ENCODE measurements at regions not wholly inside any gene's neighbourhood (a gene's known extent, or its start where the extent isn't known, plus 50 kb on each side); places are given as distances from the start of the nearest gene placed in this dataset.

DNA sequence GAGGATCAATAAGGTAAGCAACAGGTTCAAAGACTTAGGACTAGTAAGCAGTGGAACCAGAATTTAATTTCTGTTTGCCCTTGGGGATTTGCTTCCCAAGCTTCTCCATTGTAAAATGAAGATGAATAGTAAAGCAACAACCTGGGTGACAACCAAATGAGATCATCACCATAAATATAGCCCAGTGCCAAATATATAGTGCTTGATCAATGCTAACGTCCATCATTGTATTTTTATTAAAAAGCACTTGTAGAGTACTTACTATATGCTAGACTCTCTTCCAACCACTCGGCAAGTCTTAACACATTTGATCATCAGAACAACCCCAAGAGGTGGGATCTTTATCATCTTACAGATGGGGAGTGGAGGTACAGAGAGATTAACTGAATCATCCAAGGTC lies 51.5 kb upstream of the NMNAT3 start:
- POLR2A ChIA-PET: no interaction called here
- Histone ChIP-seq H4K20me1 (ENCODE audit: insufficient read depth) (no peaks in the 10 kb centered on the region), H2AFZ (ENCODE audit: low read depth, low read length, poor library complexity, severe bottlenecking) (no peak overlapping the region), H3K27me3 (ENCODE audit: insufficient read depth, low read length) (peaks cover 28% of the 10 kb centered on the region; the same call in 1 of the 2 replicates), H3K9me3 (ENCODE audit: control insufficient read depth in 1 of 2, insufficient read depth in 1 of 2, low read depth in 1 of 2, low read length in 2 of 2) (no peaks in the 10 kb centered on the region), H3K4me1 (ENCODE audit: control insufficient read depth in 1 of 2, insufficient read depth in 2 of 2, low read length in 2 of 2) (no peaks in the 10 kb centered on the region), H3K9me2 (ENCODE audit: insufficient read depth) (no peaks in the 10 kb centered on the region), H3K4me3 (replicated peaks in 1 of 2; ENCODE audit: low read depth in 1 of 2, low read length in 2 of 2) (no peak overlapping the region), H3K36me3 (ENCODE audit: control insufficient read depth in 1 of 2, insufficient read depth in 2 of 2, low read length in 2 of 2) (no peaks in the 10 kb centered on the region), H3K79me2 (ENCODE audit: insufficient read depth, low read length) (no peaks in the 10 kb centered on the region), H3K27ac (ENCODE audit: low read depth, low read length) (no peak overlapping the region), H3K9ac (ENCODE audit: low read length) (no peak overlapping the region), H3K4me2 (ENCODE audit: low read length) (no peak overlapping the region)
- no peak for TF ChIP-seq SP1 (IDR thresholded peaks at IDR 0.05; ENCODE audit: low read depth)
- TF ChIP-seq FOSL1 (IDR thresholded peaks at IDR 0.05; ENCODE audit: low read depth): no peak
- no peak for TF ChIP-seq ZFX (IDR thresholded peaks at IDR 0.05)
- no peak for TF ChIP-seq TCF7L2 (IDR thresholded peaks at IDR 0.05; ENCODE audit: borderline replicate concordance, extremely low read depth, insufficient read depth, insufficient read length)
- no peak for TF ChIP-seq CEBPB (IDR thresholded peaks at IDR 0.05; ENCODE audit: low read depth)
- TF ChIP-seq, protein P1, sequence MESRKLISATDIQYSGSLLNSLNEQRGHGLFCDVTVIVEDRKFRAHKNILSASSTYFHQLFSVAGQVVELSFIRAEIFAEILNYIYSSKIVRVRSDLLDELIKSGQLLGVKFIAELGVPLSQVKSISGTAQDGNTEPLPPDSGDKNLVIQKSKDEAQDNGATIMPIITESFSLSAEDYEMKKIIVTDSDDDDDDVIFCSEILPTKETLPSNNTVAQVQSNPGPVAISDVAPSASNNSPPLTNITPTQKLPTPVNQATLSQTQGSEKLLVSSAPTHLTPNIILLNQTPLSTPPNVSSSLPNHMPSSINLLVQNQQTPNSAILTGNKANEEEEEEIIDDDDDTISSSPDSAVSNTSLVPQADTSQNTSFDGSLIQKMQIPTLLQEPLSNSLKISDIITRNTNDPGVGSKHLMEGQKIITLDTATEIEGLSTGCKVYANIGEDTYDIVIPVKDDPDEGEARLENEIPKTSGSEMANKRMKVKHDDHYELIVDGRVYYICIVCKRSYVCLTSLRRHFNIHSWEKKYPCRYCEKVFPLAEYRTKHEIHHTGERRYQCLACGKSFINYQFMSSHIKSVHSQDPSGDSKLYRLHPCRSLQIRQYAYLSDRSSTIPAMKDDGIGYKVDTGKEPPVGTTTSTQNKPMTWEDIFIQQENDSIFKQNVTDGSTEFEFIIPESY (IDR thresholded peaks at IDR 0.05; ENCODE audit: extremely low read depth, insufficient replicate concordance, low read length): no peak
- TF ChIP-seq RAD21 (IDR thresholded peaks at IDR 0.05; ENCODE audit: low read depth): no peak
- TF ChIP-seq, protein P2, sequence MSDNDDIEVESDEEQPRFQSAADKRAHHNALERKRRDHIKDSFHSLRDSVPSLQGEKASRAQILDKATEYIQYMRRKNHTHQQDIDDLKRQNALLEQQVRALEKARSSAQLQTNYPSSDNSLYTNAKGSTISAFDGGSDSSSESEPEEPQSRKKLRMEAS (IDR thresholded peaks at IDR 0.05): no peak
- no peak for TF ChIP-seq EZH2 (IDR thresholded peaks at IDR 0.05)
- no peak for DNase-seq (ENCODE audit: low read depth, low spot score)
- no TSS peak for BruUV-seq (replicated peaks)
- CTCF ChIA-PET: no interaction called here
- RAD21 ChIA-PET (ENCODE audit: low non-redundant PET in 1 of 2, low total read pairs in 2 of 2, uncharacterized antibody in 2 of 2, unreplicated experiment in 2 of 2): no interaction called here
- no peak for ATAC-seq
- intact Hi-C loops (cut with micrococcal nuclease): no loop called here

DNA sequence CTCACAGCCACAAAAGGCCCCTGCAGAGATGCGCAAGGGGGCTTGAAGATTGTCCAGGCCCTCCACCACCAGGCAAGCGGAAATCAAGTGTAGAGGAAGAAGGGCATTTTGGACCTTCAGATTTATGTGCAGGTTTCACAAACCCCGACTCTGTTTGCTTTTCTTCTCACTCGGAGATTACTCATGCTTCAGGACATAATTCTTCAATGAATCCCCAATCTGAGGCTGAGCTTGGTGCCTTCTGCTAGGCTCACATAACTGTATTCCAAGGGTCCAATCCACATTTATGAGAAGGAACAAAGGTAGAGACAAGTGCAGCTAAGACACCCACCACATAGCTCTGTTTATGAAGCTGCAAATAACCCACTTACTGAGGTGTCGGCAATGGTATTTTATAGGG lies 50.6 kb upstream of the NMNAT3 start:
- ATAC-seq: no peak
- no peak for TF ChIP-seq ZNF274 (IDR thresholded peaks at IDR 0.05; ENCODE audit: low read depth, low read length)
- TF ChIP-seq, protein P3, sequence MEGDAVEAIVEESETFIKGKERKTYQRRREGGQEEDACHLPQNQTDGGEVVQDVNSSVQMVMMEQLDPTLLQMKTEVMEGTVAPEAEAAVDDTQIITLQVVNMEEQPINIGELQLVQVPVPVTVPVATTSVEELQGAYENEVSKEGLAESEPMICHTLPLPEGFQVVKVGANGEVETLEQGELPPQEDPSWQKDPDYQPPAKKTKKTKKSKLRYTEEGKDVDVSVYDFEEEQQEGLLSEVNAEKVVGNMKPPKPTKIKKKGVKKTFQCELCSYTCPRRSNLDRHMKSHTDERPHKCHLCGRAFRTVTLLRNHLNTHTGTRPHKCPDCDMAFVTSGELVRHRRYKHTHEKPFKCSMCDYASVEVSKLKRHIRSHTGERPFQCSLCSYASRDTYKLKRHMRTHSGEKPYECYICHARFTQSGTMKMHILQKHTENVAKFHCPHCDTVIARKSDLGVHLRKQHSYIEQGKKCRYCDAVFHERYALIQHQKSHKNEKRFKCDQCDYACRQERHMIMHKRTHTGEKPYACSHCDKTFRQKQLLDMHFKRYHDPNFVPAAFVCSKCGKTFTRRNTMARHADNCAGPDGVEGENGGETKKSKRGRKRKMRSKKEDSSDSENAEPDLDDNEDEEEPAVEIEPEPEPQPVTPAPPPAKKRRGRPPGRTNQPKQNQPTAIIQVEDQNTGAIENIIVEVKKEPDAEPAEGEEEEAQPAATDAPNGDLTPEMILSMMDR (IDR thresholded peaks at IDR 0.05 in 2 of 3, conservative IDR thresholded peaks at IDR 0.05 in 1 of 3; ENCODE audit: borderline replicate concordance in 1 of 3, insufficient read depth in 1 of 3, low read depth in 2 of 3, low read length in 2 of 3): no peak
- no peak for TF ChIP-seq FOSL1 (IDR thresholded peaks at IDR 0.05; ENCODE audit: low read depth)
- TF ChIP-seq CEBPB (IDR thresholded peaks at IDR 0.05; ENCODE audit: low read depth): no peak
- TF ChIP-seq ZFX (IDR thresholded peaks at IDR 0.05): no peak
- TF ChIP-seq EGR1 (IDR thresholded peaks at IDR 0.05; ENCODE audit: low read depth): no peak
- no peak for TF ChIP-seq EZH2 (IDR thresholded peaks at IDR 0.05)
- TF ChIP-seq, protein P4, sequence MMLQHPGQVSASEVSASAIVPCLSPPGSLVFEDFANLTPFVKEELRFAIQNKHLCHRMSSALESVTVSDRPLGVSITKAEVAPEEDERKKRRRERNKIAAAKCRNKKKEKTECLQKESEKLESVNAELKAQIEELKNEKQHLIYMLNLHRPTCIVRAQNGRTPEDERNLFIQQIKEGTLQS (IDR thresholded peaks at IDR 0.05): no peak
- TF ChIP-seq JUND (IDR thresholded peaks at IDR 0.05): no peak
- TF ChIP-seq, protein P1 (IDR thresholded peaks at IDR 0.05; ENCODE audit: extremely low read depth, insufficient replicate concordance, low read length): no peak
- no peak for TF ChIP-seq TCF7L2 (IDR thresholded peaks at IDR 0.05; ENCODE audit: borderline replicate concordance, extremely low read depth, insufficient read depth, insufficient read length)
- no peak for TF ChIP-seq CBX3 (IDR thresholded peaks at IDR 0.05; ENCODE audit: low read depth)

More for the DNA sequence above, 50.6 kb upstream of the NMNAT3 start:
- CTCF ChIA-PET: no interaction called here
- Histone ChIP-seq H3K9me3 (ENCODE audit: control insufficient read depth in 1 of 2, insufficient read depth in 1 of 2, low read depth in 1 of 2, low read length in 2 of 2) (no peaks in the 10 kb centered on the region), H3K4me2 (ENCODE audit: low read length) (no peak overlapping the region), H4K20me1 (ENCODE audit: insufficient read depth) (no peaks in the 10 kb centered on the region), H3K9ac (ENCODE audit: low read length) (no peak overlapping the region), H3K36me3 (ENCODE audit: control insufficient read depth in 1 of 2, insufficient read depth in 2 of 2, low read length in 2 of 2) (no peaks in the 10 kb centered on the region), H3K4me1 (ENCODE audit: control insufficient read depth in 1 of 2, insufficient read depth in 2 of 2, low read length in 2 of 2) (no peaks in the 10 kb centered on the region), H3K9me2 (ENCODE audit: insufficient read depth) (no peaks in the 10 kb centered on the region), H3K79me2 (ENCODE audit: insufficient read depth, low read length) (no peaks in the 10 kb centered on the region), H3K27ac (ENCODE audit: low read depth, low read length) (no peak overlapping the region), H3K4me3 (replicated peaks in 1 of 2; ENCODE audit: low read depth in 1 of 2, low read length in 2 of 2) (no peak overlapping the region), H2AFZ (ENCODE audit: low read depth, low read length, poor library complexity, severe bottlenecking) (no peak overlapping the region), H3K27me3 (ENCODE audit: insufficient read depth, low read length) (peaks cover 23% of the 10 kb centered on the region)
- DNase-seq (ENCODE audit: low read depth, low spot score): no peak
- RAD21 ChIA-PET (ENCODE audit: low non-redundant PET in 1 of 2, low total read pairs in 2 of 2, uncharacterized antibody in 2 of 2, unreplicated experiment in 2 of 2): no interaction called here
- intact Hi-C loops (cut with micrococcal nuclease): no loop called here
- POLR2A ChIA-PET: no interaction called here
- no TSS peak for BruUV-seq (replicated peaks)

All from HCT116 (cell line).